ENCODE measurements at regions not wholly inside any gene's neighbourhood (a gene's known extent, or its start where the extent isn't known, plus 50 kb on each side); places are given as distances from the start of the nearest gene placed in this dataset.
"Not testable (repeated sequence)": the region's sequence is repeated elsewhere in the genome, so short reads cannot be mapped to it uniquely, and the experiment has no call there.

DNA sequence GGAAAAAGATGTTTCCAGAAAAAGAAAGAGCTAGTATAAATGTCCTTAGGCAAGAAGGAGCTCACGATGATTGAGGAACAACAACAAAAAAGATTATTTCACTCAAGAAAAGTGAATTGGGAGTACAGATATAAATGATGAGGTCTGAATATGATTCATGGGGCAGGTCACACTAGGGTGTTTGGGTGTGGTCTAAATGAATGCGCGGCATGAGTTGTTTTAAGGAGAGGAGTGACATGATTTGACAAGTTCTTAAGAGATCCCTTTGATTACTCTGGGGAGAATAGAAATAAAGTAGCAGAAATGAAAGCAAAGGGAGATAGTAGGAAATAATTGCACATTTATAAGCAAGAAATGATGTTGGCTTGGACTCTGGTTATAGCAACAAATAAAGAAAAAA, 59.3 kb downstream of the NUTM2D start:
- not testable (repeated sequence) for DNase-seq (ENCODE audit: low read depth); H3K4me3 ChIP-seq (ENCODE audit: low read depth, low read length)

DNA sequence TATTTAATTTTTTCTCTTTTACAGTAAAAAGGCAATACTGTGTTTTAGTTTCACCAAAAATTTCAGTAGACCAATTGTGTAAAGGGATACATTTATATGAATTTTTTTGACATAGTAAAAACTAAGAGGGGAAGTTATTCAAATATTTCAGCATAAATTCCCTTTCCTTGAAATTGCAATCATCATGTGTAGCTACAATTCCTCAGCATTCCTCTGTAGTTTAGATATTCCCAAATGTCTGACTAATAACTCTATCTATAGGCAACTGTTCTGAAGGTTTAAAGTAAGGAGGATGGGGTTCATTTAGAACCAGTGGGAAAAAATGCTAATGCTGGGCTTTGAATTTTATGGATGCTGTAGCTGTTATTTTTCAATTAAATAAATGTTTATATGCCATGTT, 65.1 kb downstream of the NUTM2D start:
- not testable (repeated sequence) for DNase-seq (ENCODE audit: low read depth); H3K4me3 ChIP-seq (ENCODE audit: low read depth, low read length)

DNA sequence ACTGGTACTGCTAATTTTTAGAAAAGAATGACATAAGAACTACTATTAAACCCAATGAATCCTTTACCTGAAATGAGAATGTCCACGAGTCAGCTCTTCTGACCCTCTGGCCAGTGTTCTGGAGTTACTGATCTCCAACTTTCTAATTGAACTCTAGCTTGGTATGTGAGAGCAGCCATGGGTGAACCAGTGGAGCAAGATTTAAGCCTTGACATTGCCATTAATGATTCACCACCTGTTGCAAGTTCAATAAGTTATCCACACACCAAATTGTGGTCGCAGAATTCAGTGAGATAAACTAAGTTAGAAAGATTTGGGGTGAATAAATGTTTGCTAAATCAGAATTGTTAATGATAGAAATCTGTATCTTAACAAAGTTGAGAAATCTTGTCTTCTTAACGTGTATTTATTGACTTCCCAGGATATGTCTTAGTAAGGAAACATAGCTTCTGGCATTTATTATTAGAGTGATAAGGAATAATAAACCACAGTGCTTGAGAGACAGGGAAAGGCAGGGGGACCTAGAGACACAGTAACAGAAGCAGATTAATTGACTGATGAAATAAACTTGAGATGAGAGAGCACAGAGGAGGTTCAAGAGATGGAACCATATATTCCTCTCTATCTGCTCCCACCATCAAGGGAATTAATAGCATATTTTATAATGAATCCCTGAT, 67.3 kb downstream of the NUTM2D start:
- DNase-seq (ENCODE audit: low read depth); H3K4me3 ChIP-seq (ENCODE audit: low read depth, low read length): not testable (repeated sequence)

DNA sequence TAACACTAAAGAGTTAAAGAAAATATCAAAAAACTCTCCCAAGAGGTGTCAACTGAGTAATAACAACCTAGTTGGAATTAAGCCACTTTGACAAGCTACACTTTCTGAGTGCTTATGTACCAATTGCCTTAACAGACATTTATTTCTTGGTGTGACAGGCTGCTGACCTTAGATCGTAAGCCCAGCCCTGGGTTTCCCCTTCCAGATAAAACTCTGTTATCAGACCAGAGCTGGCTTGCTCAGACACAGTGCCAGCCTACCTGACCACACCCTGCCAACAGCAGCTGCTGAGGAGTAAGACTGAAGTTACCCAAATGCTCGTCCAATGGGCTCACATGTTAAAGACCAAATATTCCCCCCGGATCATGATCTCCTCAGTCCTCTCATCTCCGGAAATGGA, 70.9 kb upstream of the MINPP1 start:
- not testable (repeated sequence) for H3K4me3 ChIP-seq (ENCODE audit: low read depth, low read length); DNase-seq (ENCODE audit: low read depth)

DNA sequence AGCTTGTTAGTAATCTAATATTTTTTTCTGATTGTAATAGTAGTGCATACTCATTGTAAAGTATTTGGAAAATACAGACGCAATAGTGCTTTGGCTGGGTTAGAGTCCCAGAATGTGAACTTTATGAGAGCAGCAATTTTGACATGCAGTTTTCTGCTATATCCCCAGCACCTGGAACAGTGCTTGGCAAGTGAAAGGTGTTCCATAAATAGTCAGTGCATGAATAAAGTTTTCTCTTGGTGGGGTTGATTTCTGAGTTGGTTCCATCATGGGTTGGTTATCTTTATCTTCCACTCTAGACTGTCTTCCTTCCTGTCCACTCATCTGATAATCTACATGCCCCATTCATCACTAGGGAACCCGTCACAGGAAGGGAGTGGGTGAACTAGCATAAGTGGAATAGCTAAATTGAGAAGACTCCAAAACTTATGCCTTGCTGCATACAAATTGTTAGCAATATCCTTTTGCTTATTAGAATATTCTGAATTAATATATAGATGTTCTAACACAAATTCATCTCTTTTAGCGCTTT, 69.3 kb upstream of the MINPP1 start:
- H3K4me3 ChIP-seq (ENCODE audit: low read depth, low read length); DNase-seq (ENCODE audit: low read depth): not testable (repeated sequence)

DNA sequence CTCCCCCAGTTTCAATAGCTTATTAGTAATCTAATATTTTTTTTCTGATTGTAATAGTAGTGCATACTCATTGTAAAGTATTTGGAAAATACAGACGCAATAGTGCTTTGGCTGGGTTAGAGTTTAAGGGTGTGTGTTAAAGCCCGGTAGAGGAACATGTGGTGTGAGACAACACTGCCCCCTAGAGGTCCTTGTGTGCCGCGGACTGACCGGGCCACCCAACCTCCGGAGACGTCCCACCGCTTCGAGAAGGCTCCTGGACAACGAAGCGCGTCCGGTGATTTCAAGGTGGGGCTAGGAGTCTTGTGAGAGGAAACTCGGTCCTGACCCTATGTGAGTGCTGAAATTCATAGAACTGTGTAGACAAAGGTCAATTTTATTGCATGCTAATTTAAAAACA, 68.6 kb upstream of the MINPP1 start:
- not testable (repeated sequence) for DNase-seq (ENCODE audit: low read depth); H3K4me3 ChIP-seq (ENCODE audit: low read depth, low read length)
- TF ChIP-seq, protein P1, sequence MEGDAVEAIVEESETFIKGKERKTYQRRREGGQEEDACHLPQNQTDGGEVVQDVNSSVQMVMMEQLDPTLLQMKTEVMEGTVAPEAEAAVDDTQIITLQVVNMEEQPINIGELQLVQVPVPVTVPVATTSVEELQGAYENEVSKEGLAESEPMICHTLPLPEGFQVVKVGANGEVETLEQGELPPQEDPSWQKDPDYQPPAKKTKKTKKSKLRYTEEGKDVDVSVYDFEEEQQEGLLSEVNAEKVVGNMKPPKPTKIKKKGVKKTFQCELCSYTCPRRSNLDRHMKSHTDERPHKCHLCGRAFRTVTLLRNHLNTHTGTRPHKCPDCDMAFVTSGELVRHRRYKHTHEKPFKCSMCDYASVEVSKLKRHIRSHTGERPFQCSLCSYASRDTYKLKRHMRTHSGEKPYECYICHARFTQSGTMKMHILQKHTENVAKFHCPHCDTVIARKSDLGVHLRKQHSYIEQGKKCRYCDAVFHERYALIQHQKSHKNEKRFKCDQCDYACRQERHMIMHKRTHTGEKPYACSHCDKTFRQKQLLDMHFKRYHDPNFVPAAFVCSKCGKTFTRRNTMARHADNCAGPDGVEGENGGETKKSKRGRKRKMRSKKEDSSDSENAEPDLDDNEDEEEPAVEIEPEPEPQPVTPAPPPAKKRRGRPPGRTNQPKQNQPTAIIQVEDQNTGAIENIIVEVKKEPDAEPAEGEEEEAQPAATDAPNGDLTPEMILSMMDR (IDR thresholded peaks at IDR 0.05; ENCODE audit: control insufficient read depth, extremely low read depth, insufficient read depth): peak; percentile 16; the same call in 1 of the 2 replicates

DNA sequence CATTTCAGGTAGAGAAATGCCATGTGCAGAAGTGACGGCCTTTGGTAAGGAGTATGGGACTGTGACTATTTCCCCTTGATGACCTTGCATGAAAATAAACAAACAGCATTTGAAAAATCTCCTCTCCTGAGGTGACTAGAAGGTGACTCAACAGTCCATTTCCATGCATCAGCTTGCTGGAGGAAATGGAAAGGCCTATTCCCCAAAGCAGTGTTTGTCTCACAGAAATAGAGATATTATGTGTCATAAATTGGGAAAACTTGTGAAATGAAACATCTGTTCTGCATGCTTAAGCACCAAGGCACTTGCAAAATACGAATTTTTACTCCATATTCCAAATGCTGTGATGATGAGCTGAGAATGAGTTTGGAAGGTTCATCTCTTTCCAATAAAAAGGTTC, 67.2 kb upstream of the MINPP1 start:
- H3K4me3 ChIP-seq (ENCODE audit: low read depth, low read length); DNase-seq (ENCODE audit: low read depth): not testable (repeated sequence)
